Neural cell (in vitro differentiated cells): ENCODE measurements at regions not wholly inside any gene's neighbourhood (a gene's known extent, or its start where the extent isn't known, plus 50 kb on each side); places are given as distances from the start of the nearest gene placed in this dataset.
"Not testable (repeated sequence)": the region's sequence is repeated elsewhere in the genome, so short reads cannot be mapped to it uniquely, and the experiment has no call there.

ENCODE experiments used
- H2AFZ ChIP-seq: fragments of 200-600, 300-800 bp; sonication (generic), shearing (Covaris generic); 2 replicates; pipeline ENCODE4 v1.6.0; 2014; ENCODE audit warnings: low read depth, mild to moderate bottlenecking, antibody characterized with exemption, low read length, moderate library complexity
- H3F3A ChIP-seq: fragments of 200-600 bp; shearing (Covaris generic); 2 replicates; pipeline ENCODE4 v1.6.1; 2016; ENCODE audit warnings: mild to moderate bottlenecking, moderate library complexity, mixed read lengths, antibody characterized with exemption, low read length; ENCODE audit not compliant: insufficient read depth, poor library complexity, severe bottlenecking
- H3K27ac ChIP-seq: fragments of 200-600, 300-800 bp; sonication (generic), shearing (Covaris generic); 2 replicates; pipeline ENCODE4 v1.5.1; 2014; ENCODE audit warnings: mild to moderate bottlenecking, low read length, moderate library complexity
- H3K27me3 ChIP-seq: fragments of 300-800, 200-600 bp; sonication (generic), shearing (Covaris generic); 2 replicates; pipeline ENCODE4 v1.6.0; 2014; ENCODE audit warnings: mild to moderate bottlenecking, low read depth, low read length, moderate library complexity; ENCODE audit not compliant: insufficient read depth
- H3K36me3 ChIP-seq: fragments of 300-800, 200-600 bp; sonication (generic), shearing (Covaris generic); 2 replicates; pipeline ENCODE4 v1.5.1; 2014; ENCODE audit warnings: mild to moderate bottlenecking, antibody characterized with exemption, low read length, moderate library complexity; ENCODE audit not compliant: insufficient read depth
- H3K4me2 ChIP-seq: fragments of 300-800, 200-600 bp; sonication (generic), shearing (Covaris generic); 2 replicates; pipeline ENCODE4 v1.6.0; 2014; ENCODE audit warnings: mild to moderate bottlenecking, low read length
- H3K4me3 ChIP-seq: fragments of 300-800, 200-600 bp; sonication (generic), shearing (Covaris generic); 2 replicates; pipeline ENCODE4 v1.5.1; 2014; ENCODE audit warnings: mild to moderate bottlenecking, low read length, moderate library complexity
- H3K79me2 ChIP-seq: fragments of 200-600 bp; shearing (Covaris generic); replicated peaks from 2 replicates; pipeline ENCODE4 v1.6.0; 2014; ENCODE audit warnings: mild to moderate bottlenecking, low read length, moderate library complexity; ENCODE audit not compliant: insufficient read depth
- H3K9ac ChIP-seq: fragments of 300-800, 200-600 bp; sonication (generic), shearing (Covaris generic); 2 replicates; pipeline ENCODE4 v1.6.1; 2016; ENCODE audit warnings: mild to moderate bottlenecking, low read length, mixed read lengths
- H3K9me2 ChIP-seq: fragments of 200-600 bp; shearing (Covaris generic); 2 replicates; pipeline ENCODE4 v1.6.1; 2016; ENCODE audit warnings: mild to moderate bottlenecking, low read length, mixed read lengths; ENCODE audit not compliant: insufficient read depth
- H3K9me3 ChIP-seq: fragments of 200-600, 300-800 bp; sonication (generic), shearing (Covaris generic); 2 replicates; pipeline ENCODE4 v1.6.1; 2016; ENCODE audit warnings: mild to moderate bottlenecking, mixed run types, low read length, moderate library complexity, mixed read lengths
- H4K20me1 ChIP-seq: fragments of 200-600 bp; shearing (Covaris generic); 2 replicates; pipeline ENCODE4 v1.6.1; 2016; ENCODE audit warnings: mild to moderate bottlenecking, mixed run types; ENCODE audit not compliant: insufficient read depth
- CTCF ChIP-seq: fragments of 450-650 bp; IDR thresholded peaks from 2 replicates; pipeline ENCODE4 v1.5.1; 2014; ENCODE audit warnings: antibody characterized with exemption, mild to moderate bottlenecking, moderate library complexity; ENCODE audit not compliant: poor library complexity, severe bottlenecking
- EP300 ChIP-seq: fragments of 450-650 bp; conservative IDR thresholded peaks from 2 replicates; pipeline ENCODE4 v1.6.1; 2014; ENCODE audit warnings: antibody characterized with exemption, mild to moderate bottlenecking, moderate library complexity; ENCODE audit not compliant: poor library complexity, severe bottlenecking
- EZH2 ChIP-seq: fragments of 200-600, 300-800 bp; shearing (Covaris generic), sonication (generic); IDR thresholded peaks from 2 replicates; pipeline ENCODE4 v1.6.1; 2014; ENCODE audit warnings: antibody characterized with exemption, low read length, borderline replicate concordance, mild to moderate bottlenecking; ENCODE audit not compliant: insufficient read depth, poor library complexity, severe bottlenecking
- MXI1 ChIP-seq: fragments of 450-650 bp; conservative IDR thresholded peaks from 2 replicates; pipeline ENCODE4 v1.6.1; 2014; ENCODE audit warnings: antibody characterized with exemption, mild to moderate bottlenecking; ENCODE audit not compliant: poor library complexity, severe bottlenecking
- POLR2AphosphoS5 ChIP-seq: IDR thresholded peaks from 2 replicates; pipeline ENCODE4 v1.6.1; 2012
- RAD21 ChIP-seq: fragments of 450-650 bp; conservative IDR thresholded peaks from 2 replicates; pipeline ENCODE4 v1.6.1; 2014; ENCODE audit warnings: antibody characterized with exemption, mild to moderate bottlenecking, moderate library complexity
- REST ChIP-seq: IDR thresholded peaks from 2 replicates; pipeline ENCODE4 v1.6.1; 2012; ENCODE audit warnings: borderline replicate concordance
- SMC3 ChIP-seq: fragments of 450-650 bp; conservative IDR thresholded peaks from 2 replicates; pipeline ENCODE4 v1.6.1; 2014; ENCODE audit warnings: antibody characterized with exemption, mild to moderate bottlenecking, moderate library complexity; ENCODE audit not compliant: poor library complexity
- TAF1 ChIP-seq: IDR thresholded peaks from 2 replicates; pipeline ENCODE4 v1.6.1; 2012; ENCODE audit warnings: low read depth

DNA sequence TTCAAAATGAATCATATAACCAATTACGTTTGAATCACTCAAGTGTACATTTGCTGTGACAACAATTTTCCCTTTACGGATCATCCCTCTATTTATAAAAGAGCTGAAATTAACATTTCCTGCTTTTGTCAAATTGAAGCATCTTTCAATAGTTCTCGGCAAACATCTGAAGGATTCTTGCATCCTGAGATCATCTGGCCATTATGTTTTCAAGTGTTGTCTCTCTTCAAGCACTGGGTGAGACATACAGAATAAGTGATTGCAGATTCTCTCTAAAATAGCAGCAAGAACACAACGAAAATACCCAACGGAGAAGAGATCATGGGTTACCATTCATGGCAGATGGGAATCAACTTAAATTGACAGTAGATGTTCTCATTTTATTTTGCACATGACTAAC is 283.4 kb upstream of the GRAMD2B start:
- no peaks in the 10 kb centered on the region for H3K9me2 ChIP-seq
- no peaks in the 10 kb centered on the region for H3K36me3 ChIP-seq
- no peak overlapping the region for H2AFZ ChIP-seq
- no peaks in the 10 kb centered on the region for H3K27me3 ChIP-seq
- TF ChIP-seq RAD21 (no peak), SMC3 (no peak), MXI1 (no peak), EP300 (peak; percentile 21), TAF1 (no peak), EZH2 (no peak), REST (no peak)
- no peak overlapping the region for H3K27ac ChIP-seq
- H3K4me3 ChIP-seq = no peak overlapping the region
- no peaks in the 10 kb centered on the region for H3F3A ChIP-seq
- no peaks in the 10 kb centered on the region for H3K9me3 ChIP-seq
- no peaks in the 10 kb centered on the region for H4K20me1 ChIP-seq
- H3K79me2 ChIP-seq = no peaks in the 10 kb centered on the region
- H3K9ac ChIP-seq = no peak overlapping the region
- no peak overlapping the region for H3K4me2 ChIP-seq

GRCh38 chr5:126143622-126144021 is 279.6 kb upstream of the GRAMD2B start:
- Histone ChIP-seq H3K4me3 (no peak overlapping the region), H4K20me1 (no peaks in the 10 kb centered on the region), H2AFZ (no peak overlapping the region), H3K9me3 (no peaks in the 10 kb centered on the region), H3K27ac (no peak overlapping the region), H3K27me3 (no peaks in the 10 kb centered on the region), H3K9ac (no peak overlapping the region), H3K4me2 (no peak overlapping the region), H3K9me2 (no peaks in the 10 kb centered on the region), H3K36me3 (no peaks in the 10 kb centered on the region), H3F3A (peaks cover 3% of the 10 kb centered on the region), H3K79me2 (no peaks in the 10 kb centered on the region)
- no peak for TF ChIP-seq MXI1
- no peak for TF ChIP-seq EZH2
- no peak for TF ChIP-seq RAD21
- TF ChIP-seq POLR2AphosphoS5 = no peak
- no peak for TF ChIP-seq SMC3
- no peak for TF ChIP-seq REST
- no peak for TF ChIP-seq CTCF
- TF ChIP-seq EP300 = no peak
- no peak for TF ChIP-seq TAF1

DNA sequence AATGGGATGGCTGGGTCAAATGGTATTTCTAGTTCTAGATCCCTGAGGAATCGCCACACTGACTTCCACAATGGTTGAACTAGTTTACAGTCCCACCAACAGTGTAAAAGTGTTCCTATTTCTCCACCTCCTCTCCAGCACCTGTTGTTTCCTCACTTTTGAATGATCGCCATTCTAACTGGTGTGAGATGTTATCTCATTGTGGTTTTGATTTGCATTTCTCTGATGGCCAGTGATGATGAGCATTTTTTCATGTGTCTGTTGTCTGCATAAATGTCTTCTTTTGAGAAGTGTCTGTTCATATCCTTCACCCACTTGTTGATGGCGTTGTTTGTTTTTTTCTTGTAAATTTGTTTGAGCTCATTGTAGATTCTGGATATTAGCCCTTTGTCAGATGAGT is 272.9 kb upstream of the GRAMD2B start:
- H3K4me3 ChIP-seq, H3F3A ChIP-seq, H4K20me1 ChIP-seq, H3K36me3 ChIP-seq, H3K9ac ChIP-seq, H3K9me3 ChIP-seq, H2AFZ ChIP-seq, H3K4me2 ChIP-seq, H3K27me3 ChIP-seq, H3K27ac ChIP-seq, H3K79me2 ChIP-seq, H3K9me2 ChIP-seq: not testable (repeated sequence)

DNA sequence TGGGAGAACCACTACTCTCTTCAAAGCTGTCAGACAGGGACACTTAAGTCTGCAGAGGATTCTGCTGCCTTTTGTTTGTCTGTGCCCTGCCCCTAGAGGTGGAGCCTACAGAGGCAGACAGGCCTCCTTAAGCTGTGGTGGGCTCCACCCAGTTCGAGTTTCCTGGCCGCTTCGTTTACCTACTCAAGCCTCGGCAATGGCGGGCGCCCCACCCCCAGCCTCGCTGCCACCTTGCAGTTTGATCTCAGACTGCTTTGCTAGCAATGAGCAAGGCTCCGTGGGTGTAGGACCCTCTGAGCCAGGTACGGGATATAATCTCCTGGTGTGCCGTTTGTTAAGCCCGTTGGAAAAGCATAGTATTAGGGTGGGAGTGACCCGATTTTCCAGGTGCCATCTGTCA is 267.9 kb upstream of the GRAMD2B start:
- not testable (repeated sequence) for H3K27ac ChIP-seq, H3F3A ChIP-seq, H3K9me2 ChIP-seq, H3K4me2 ChIP-seq, H3K27me3 ChIP-seq, H3K9ac ChIP-seq, H3K9me3 ChIP-seq, H4K20me1 ChIP-seq, H2AFZ ChIP-seq, H3K4me3 ChIP-seq, H3K36me3 ChIP-seq, H3K79me2 ChIP-seq
